Peyer's patch (tissue), 4 donors: ENCODE measurements at regions not wholly inside any gene's neighbourhood (a gene's known extent, or its start where the extent isn't known, plus 50 kb on each side); places are given as distances from the start of the nearest gene placed in this dataset.

Experiments
- DNase-seq, 3 donors: peaks; one replicate each; pipeline ENCODE4 v3.0.0-alpha.2; 2017 to 2019
- H3K27ac ChIP-seq, 4 donors: fragments of 200-600 bp; sonication (generic); one replicate each; pipeline ENCODE4 v1.5.1; 2016 to 2019
- H3K27me3 ChIP-seq, 2 donors: fragments of 200-600 bp; sonication (generic); one replicate each; pipeline ENCODE4 v1.5.1; 2019
- H3K36me3 ChIP-seq, 3 donors: fragments of 200-600 bp; sonication (generic); one replicate each; pipeline ENCODE4 v1.5.1; 2016 to 2019
- H3K4me1 ChIP-seq, 4 donors: fragments of 200-600 bp; sonication (generic); one replicate each; pipeline ENCODE4 v1.5.1; 2016 to 2019
- H3K4me3 ChIP-seq, 4 donors: fragments of 200-600 bp; sonication (generic); 1 replicate in 3 of 4; 2 replicates in 1 of 4; pipeline ENCODE4 v1.5.1; 2016 to 2019; ENCODE audit warnings: mild to moderate bottlenecking in 1 of 4
- H3K9me3 ChIP-seq, 4 donors: fragments of 200-600 bp; sonication (generic); one replicate each; pipeline ENCODE4 v1.5.1; 2016 to 2019; ENCODE audit warnings: mild to moderate bottlenecking in 1 of 4
- POLR2A ChIP-seq, 2 donors: fragments of 450-650 bp; IDR thresholded peaks; one replicate each; pipeline ENCODE4 v1.5.1; 2017; ENCODE audit warnings: antibody characterized with exemption in 2 of 2, mild to moderate bottlenecking in 2 of 2, moderate library complexity in 2 of 2
- TF ChIP-seq, protein P1 (sequence below), 6 experiments: fragments of 450-650 bp in 4 of 6; fragments of 200-600 bp in 2 of 6; sonication (generic) in 1 of 6; IDR thresholded peaks; one replicate each; pipeline ENCODE4 v1.5.1; 2017 to 2019; ENCODE audit warnings: antibody characterized with exemption in 6 of 6, mild to moderate bottlenecking in 3 of 6, moderate library complexity in 1 of 6

DNA sequence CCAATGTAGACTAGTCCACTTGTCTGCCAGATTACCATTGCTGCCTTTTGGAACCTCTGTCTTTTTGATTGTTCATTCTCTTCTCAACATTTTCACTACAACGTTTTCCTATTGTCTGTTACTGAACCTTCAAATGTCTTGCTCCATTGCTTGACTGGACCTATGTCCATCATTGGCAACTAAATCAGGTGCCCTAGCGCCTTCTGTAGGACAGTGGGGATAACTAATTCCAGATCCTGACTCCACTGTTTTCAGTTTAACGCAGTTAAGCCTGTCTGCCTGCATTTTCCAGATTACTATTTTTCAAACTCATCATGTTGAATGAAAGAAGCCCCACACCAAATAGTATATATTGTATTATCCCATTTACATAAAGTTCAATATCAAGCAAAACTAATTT lies 433.6 kb downstream of the RNF144B start:
- Histone ChIP-seq H3K4me3 (no peak overlapping the region), H3K36me3 (no peaks in the 10 kb centered on the region), H3K4me1 (no peaks in the 10 kb centered on the region), H3K27me3 (no peaks in the 10 kb centered on the region), H3K9me3 (peaks cover 0 to 18% (median 0%) of the 10 kb centered on the region in 4 donors), H3K27ac (no peak overlapping the region)
- DNase-seq, result no peak
- TF ChIP-seq, protein P1, sequence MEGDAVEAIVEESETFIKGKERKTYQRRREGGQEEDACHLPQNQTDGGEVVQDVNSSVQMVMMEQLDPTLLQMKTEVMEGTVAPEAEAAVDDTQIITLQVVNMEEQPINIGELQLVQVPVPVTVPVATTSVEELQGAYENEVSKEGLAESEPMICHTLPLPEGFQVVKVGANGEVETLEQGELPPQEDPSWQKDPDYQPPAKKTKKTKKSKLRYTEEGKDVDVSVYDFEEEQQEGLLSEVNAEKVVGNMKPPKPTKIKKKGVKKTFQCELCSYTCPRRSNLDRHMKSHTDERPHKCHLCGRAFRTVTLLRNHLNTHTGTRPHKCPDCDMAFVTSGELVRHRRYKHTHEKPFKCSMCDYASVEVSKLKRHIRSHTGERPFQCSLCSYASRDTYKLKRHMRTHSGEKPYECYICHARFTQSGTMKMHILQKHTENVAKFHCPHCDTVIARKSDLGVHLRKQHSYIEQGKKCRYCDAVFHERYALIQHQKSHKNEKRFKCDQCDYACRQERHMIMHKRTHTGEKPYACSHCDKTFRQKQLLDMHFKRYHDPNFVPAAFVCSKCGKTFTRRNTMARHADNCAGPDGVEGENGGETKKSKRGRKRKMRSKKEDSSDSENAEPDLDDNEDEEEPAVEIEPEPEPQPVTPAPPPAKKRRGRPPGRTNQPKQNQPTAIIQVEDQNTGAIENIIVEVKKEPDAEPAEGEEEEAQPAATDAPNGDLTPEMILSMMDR (IDR thresholded peaks at IDR 0.05), result no peak
- TF ChIP-seq POLR2A (IDR thresholded peaks at IDR 0.05), result no peak

DNA sequence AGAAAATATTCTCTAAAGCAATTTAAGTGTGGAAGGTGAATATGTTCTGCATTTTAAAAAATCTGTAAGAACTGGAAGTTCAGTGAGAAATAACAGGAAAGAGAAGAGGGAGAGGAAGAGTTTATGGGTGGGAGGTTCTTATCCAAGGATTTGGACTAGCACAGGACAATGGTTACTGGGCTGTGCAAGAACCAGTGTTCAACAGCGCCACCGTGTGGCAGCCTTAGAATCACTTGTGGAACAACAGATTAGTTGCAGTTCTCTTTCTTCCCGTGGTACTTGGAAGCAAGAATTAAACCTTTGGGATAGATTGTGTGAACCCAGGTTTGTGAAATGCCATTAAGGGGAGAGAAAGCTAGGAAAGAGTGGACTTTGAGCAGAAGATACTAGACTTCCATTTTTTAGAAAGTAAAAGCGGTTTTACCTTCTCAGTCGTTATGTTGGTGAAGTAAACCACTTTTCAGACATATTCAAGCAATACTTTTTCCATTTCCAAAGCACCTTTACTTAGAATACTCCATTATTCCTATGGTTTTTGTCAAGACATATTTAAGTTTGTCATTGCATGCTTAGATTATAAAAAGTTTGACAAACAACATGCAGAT lies 436.7 kb downstream of the RNF144B start:
- H3K4me1 ChIP-seq, result no peaks in the 10 kb centered on the region
- H3K36me3 ChIP-seq, result no peaks in the 10 kb centered on the region
- TF ChIP-seq, protein P1 (IDR thresholded peaks at IDR 0.05), result peak in 4 of 6 experiments; percentile 10 to 37 (median 28)
- no peak for TF ChIP-seq POLR2A (IDR thresholded peaks at IDR 0.05)
- H3K27ac ChIP-seq, result no peak overlapping the region
- H3K27me3 ChIP-seq, result no peaks in the 10 kb centered on the region
- H3K4me3 ChIP-seq, result no peak overlapping the region
- H3K9me3 ChIP-seq, result peaks cover 0 to 18% (median 0%) of the 10 kb centered on the region in 4 donors
- DNase-seq, result peak in 1 of 3 donors; percentile 54

DNA sequence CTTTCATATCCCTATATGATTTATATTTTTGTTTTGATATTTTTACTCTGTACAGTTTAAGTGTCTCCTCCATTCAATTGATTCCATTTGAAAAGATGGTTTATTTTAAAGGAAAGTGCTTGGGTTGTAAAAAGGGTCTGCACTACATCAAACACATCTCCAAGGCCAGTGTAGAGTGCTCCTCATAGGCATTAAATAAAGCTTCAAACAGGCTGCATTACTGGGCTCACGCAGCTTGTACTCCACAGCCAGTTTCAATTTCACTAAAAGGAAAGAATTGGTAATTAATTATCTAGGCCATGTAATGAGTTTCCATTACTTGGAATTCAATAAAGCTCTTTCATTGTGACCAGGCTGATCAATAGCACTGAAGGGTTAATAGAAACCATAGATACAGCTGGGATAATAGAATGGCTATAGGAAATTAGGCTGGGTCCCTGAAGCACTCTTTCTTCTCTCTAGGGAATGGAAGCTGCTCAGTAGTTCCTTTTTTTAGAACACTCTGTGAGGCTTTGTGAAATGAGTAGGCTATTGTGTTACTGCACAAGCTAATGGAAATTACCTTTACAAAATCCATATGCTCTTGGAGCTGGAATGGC lies 442.2 kb downstream of the RNF144B start:
- no peak for DNase-seq
- no peaks in the 10 kb centered on the region for H3K4me1 ChIP-seq
- H3K27ac ChIP-seq, result no peak overlapping the region
- no peaks in the 10 kb centered on the region for H3K36me3 ChIP-seq
- H3K9me3 ChIP-seq, result peaks cover 0 to under 1% (median 0%) of the 10 kb centered on the region in 4 donors
- no peak for TF ChIP-seq POLR2A (IDR thresholded peaks at IDR 0.05)
- TF ChIP-seq, protein P1 (IDR thresholded peaks at IDR 0.05), result no peak
- no peaks in the 10 kb centered on the region for H3K27me3 ChIP-seq
- H3K4me3 ChIP-seq, result no peak overlapping the region

DNA sequence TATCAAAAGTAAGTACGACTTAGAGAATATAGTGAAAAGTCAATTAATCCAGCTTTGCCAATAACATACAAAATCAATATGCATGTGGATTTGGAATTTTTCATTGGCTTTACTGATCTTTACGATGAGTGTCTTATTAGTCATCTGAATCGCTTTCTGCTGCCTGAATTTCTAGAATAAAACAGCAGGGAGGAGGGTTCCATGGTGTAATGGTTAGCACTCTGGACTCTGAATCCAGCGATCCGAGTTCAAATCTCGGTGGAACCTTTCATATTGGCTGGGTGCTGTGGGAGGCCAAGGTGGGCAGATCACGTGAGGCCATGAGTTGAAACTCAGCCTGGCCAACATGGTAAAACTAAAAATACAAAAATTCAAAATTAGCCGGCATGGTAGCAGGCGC lies 448.8 kb downstream of the RNF144B start:
- Histone ChIP-seq H3K27me3 (no peaks in the 10 kb centered on the region), H3K27ac (no peak overlapping the region), H3K36me3 (no peaks in the 10 kb centered on the region)

DNA sequence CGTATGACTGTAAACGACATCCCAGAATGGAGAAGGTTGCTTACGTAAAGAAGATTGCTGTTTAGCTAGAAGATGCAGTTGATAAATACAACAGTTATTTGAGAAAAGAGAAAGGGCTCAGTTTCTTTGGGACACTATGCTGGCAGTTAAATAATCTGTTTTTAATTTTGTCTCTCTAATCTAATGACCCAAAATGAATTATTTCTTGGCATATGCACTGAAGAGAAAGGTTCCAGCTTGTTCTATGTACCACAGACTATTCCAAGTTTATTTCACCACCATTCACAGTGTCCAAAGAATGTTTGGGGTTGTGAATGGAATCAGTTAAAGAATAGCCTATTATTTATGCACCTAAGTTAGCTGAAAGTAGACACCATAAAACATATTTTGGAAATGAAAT lies 449.9 kb downstream of the RNF144B start:
- no peak for DNase-seq
- Histone ChIP-seq H3K27ac (no peak overlapping the region), H3K4me3 (no peak overlapping the region), H3K9me3 (no peaks in the 10 kb centered on the region), H3K27me3 (no peaks in the 10 kb centered on the region), H3K36me3 (no peaks in the 10 kb centered on the region), H3K4me1 (no peaks in the 10 kb centered on the region)
- TF ChIP-seq, protein P1 (IDR thresholded peaks at IDR 0.05), result no peak
- no peak for TF ChIP-seq POLR2A (IDR thresholded peaks at IDR 0.05)

More for the DNA sequence above, 448.8 kb downstream of the RNF144B start:
- H3K4me3 ChIP-seq, result no peak overlapping the region
- no peaks in the 10 kb centered on the region for H3K4me1 ChIP-seq
- H3K9me3 ChIP-seq, result no peaks in the 10 kb centered on the region
- TF ChIP-seq POLR2A (IDR thresholded peaks at IDR 0.05), result no peak
- TF ChIP-seq, protein P1 (IDR thresholded peaks at IDR 0.05), result no peak
- DNase-seq, result no peak
